Gastrocnemius medialis (tissue), 4 donors: ENCODE measurements at regions not wholly inside any gene's neighbourhood (a gene's known extent, or its start where the extent isn't known, plus 50 kb on each side); places are given as distances from the start of the nearest gene placed in this dataset.

Experiments used
- POLR2A ChIP-seq, 2 donors: fragments of 450-650 bp; IDR thresholded peaks; one replicate each; pipeline ENCODE4 v1.6.1; 2017; ENCODE audit warnings: antibody characterized with exemption in 2 of 2, mild to moderate bottlenecking in 2 of 2, moderate library complexity in 2 of 2
- TF ChIP-seq, protein P1 (sequence below), 5 experiments: fragments of 450-650 bp in 3 of 5; fragments of 200-600 bp in 2 of 5; sonication (generic) in 2 of 5; IDR thresholded peaks in 4 of 5; conservative IDR thresholded peaks in 1 of 5; 1 replicate in 4 of 5; 2 replicates in 1 of 5; pipeline ENCODE4 v1.5.1; 2016 to 2019; ENCODE audit warnings: antibody characterized with exemption in 5 of 5, mild to moderate bottlenecking in 3 of 5, moderate library complexity in 3 of 5

DNA sequence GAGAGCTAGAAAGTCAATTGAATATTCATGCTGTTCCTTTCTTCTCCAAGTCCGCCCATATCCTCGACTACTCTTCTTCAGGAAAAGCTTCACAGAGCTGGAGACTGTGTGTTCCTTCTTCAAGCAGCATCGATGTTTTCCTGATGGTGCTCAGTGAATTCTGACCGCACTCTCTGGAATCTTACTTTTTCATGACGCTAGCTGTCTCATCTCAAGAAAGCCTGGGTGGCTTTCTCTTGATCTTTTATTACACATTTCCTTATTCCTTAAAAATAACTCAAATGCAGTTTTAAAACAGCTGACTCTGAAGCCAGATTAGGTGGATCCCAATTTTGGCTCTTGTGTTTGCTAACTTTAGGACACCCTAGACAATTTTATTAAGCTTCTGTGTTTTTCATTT lies 1245.1 kb upstream of the LRRTM1 start:
- TF ChIP-seq, protein P1, sequence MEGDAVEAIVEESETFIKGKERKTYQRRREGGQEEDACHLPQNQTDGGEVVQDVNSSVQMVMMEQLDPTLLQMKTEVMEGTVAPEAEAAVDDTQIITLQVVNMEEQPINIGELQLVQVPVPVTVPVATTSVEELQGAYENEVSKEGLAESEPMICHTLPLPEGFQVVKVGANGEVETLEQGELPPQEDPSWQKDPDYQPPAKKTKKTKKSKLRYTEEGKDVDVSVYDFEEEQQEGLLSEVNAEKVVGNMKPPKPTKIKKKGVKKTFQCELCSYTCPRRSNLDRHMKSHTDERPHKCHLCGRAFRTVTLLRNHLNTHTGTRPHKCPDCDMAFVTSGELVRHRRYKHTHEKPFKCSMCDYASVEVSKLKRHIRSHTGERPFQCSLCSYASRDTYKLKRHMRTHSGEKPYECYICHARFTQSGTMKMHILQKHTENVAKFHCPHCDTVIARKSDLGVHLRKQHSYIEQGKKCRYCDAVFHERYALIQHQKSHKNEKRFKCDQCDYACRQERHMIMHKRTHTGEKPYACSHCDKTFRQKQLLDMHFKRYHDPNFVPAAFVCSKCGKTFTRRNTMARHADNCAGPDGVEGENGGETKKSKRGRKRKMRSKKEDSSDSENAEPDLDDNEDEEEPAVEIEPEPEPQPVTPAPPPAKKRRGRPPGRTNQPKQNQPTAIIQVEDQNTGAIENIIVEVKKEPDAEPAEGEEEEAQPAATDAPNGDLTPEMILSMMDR (IDR thresholded peaks at IDR 0.05 in 4 of 5, conservative IDR thresholded peaks at IDR 0.05 in 1 of 5), result no peak
- TF ChIP-seq POLR2A (IDR thresholded peaks at IDR 0.05), result no peak
